ACHN (cell line): ENCODE measurements at regions not wholly inside any gene's neighbourhood (a gene's known extent, or its start where the extent isn't known, plus 50 kb on each side); places are given as distances from the start of the nearest gene placed in this dataset.

Source experiments
- DNase-seq: peaks from one replicate; pipeline ENCODE4 v3.0.0-alpha.2; 2015
- in situ Hi-C: cut with HindIII; loops from 2 replicates; pipeline ENCODE4 v1.10.0; 2017; ENCODE audit warnings: low sequenced_read_pairs, low pct_ligation_motif_present, low pct_unique_long_range_greater_than_20kb

DNA sequence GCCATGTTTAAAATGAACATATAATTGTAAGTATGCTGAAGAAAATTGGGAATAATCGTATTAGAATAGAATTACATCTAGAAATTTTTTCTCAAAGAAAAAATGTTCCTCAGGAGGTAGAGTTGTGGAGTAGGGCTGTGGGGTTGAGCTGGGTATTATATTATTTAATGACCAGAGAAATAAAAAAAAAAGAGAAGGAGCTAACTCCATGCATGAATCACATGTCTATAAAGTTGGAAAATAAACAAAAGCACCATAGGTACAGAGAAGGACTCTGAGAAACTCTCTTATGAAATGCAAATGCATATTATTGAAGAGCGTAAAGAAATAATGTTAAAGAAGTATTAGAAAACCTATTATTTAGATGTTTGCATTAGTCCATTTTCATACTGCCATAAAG lies 405.5 kb downstream of the EFNB2 start:
- DNase-seq = no peak
- in situ Hi-C loops = no loop called here

- DNase-seq = no peak
- in situ Hi-C loops = no loop called here
Observed at GRCh38 chr13:106129273-106129672, 406.2 kb downstream of the EFNB2 start.

GRCh38 chr13:106122234-106122633 lies 413.2 kb downstream of the EFNB2 start:
- DNase-seq = no peak
- in situ Hi-C loops = no loop called here

GRCh38 chr13:106121173-106121754 lies 414.2 kb downstream of the EFNB2 start:
- in situ Hi-C loops = no loop called here
- no peak for DNase-seq

DNA sequence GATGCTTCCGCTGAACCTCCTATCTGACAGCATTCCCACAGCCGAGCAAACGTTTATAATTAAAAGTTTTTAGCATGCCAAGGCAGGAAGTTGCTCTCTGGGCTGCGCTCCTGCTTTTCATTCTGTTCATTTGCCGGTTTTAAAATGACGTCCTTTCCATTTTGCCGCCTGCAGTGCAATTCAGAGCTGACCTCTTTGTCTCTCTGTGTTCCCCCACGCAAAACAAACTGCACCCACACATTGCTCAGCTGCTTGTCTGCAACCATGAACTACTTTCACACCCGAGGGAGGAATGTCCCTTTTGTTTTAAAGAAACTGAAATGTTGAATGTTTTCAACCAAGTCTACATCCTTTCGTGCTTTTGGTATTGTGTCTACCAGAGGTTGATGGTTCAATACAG lies 416.5 kb downstream of the EFNB2 start:
- in situ Hi-C loops = no loop called here
- no peak for DNase-seq

DNA sequence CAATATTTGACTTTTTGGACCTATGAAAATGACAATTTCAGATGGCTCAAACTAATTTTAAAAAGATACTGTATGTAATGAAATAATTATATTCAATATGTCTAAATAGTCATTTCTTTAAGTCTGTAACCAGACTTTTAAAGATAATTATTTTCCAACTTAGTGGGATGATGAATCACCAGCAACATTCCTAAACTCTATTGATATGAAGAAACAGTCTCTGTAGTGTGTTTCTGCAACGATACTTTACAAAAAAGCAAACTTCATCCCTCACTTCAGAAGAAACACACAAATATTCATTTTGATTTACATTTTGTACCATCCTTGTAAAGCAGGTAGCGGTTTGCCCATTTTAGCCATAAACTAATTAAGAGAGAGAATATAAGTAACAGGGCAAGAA lies 417.4 kb downstream of the EFNB2 start:
- no peak for DNase-seq
- in situ Hi-C loops = no loop called here

DNA sequence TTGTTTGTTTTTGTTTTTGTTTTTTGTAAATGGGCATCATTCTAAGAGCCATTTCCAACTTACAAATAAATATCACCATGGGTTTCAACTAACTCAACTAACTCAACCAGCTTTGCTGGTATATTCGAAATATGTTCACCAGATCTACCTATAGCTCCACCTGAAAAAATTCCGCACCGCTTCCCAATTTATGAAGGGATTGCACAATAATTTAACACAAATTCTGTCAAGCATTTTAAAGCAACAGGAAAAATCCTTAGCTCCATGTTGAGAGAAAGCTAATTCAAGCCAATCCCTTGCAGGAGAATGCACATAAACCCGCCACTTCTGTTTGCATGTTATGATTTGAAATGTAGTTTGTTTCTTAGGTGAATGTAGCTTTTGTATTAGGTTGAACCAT lies 417.8 kb downstream of the EFNB2 start:
- in situ Hi-C loops = no loop called here
- no peak for DNase-seq

DNA sequence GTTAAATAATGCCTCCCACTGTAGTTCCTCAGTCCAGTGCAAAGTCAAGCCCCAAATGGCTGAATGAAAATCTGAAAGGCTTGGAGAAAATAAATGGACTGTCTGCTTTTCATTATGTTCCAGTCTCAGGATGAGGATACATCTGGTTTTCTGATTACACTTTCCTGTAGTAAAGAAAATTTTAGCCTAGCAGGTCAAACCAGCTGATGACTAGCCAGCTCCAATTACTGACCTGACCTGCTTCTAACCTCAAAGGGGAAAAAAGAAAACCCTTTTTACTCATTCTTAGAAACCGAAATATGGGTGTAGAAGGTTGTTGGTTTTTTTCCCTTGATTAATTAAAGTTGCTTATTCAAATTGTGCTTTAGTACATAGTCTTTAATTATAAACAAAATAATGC lies 418.4 kb downstream of the EFNB2 start:
- DNase-seq = no peak
- in situ Hi-C loops = no loop called here

DNA sequence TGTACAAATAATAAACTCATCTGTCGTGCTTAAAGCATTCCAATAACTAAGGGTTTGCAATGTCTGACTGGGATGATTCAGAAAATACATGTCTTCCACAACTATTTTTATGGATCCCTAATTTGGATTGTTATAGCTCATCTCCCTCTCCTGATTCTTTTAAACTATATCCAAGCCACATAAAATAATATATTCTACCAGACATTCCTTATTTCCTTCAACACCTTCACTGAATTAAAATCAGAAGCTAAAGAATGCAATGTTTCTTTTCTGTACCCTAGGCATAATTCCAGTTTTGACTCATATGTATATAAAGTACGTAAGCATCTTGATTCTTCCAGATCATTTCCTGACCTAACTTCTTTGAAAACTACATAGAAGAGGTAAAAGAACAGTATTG lies 420.4 kb downstream of the EFNB2 start:
- in situ Hi-C loops = no loop called here
- DNase-seq = no peak

GRCh38 chr13:106113796-106114195 lies 421.7 kb downstream of the EFNB2 start:
- no peak for DNase-seq
- in situ Hi-C loops = no loop called here

GRCh38 chr13:106112191-106112590 lies 423.3 kb downstream of the EFNB2 start:
- in situ Hi-C loops = no loop called here
- no peak for DNase-seq

- in situ Hi-C loops = no loop called here
- no peak for DNase-seq
Observed at GRCh38 chr13:106110241-106110855, 425.1 kb downstream of the EFNB2 start.

- no peak for DNase-seq
- in situ Hi-C loops = no loop called here
Observed at GRCh38 chr13:106109391-106109791, 426.1 kb downstream of the EFNB2 start.

DNA sequence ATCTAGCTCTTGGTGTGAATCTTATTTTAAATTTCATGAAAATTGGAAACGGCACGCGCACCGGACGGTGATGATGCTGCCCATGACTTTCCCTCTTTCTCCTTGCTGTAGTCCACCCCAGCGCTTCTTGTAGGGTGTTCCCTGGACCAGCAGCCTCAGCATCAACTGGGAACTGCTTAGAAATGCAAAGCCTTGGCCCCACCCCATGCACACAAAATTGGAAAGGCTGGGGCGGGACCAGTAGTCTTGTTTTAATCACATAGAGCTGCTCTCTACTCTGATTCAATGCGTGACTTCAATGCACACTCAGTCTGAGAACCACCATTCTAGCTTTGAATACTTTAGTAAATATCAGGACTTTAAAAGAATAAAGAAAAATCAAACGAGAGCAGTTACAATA lies 427.1 kb downstream of the EFNB2 start:
- no peak for DNase-seq
- in situ Hi-C loops = no loop called here

DNA sequence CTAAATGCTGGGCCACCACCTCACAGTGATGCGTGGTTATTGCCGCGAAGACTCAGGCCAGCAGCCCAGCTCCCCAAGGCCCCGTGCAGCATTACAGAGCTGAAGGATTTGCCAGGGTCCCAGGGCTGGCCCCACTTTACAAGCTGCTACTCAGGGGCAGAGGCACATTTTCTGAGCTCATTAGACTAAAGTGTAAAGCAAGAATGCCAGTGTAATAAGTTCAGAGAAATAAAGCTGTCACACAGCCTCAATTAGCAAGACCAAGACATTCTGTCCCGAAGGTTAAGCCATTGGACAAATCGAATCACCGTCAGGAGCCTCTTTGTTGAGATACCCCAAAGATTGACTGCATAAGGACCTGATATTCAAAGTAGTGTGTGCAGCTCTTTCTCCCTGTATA lies 428.4 kb downstream of the EFNB2 start:
- DNase-seq = no peak
- in situ Hi-C loops = no loop called here

- in situ Hi-C loops = no loop called here
- no peak for DNase-seq
Observed at GRCh38 chr13:106105153-106105552, 430.3 kb downstream of the EFNB2 start.

- in situ Hi-C loops = no loop called here
- DNase-seq = peak; percentile 74
Observed at GRCh38 chr13:106104281-106104901, 431.1 kb downstream of the EFNB2 start.

GRCh38 chr13:106103779-106104178 lies 431.7 kb downstream of the EFNB2 start:
- no peak for DNase-seq
- in situ Hi-C loops = no loop called here

GRCh38 chr13:106102786-106103185 lies 432.7 kb downstream of the EFNB2 start:
- in situ Hi-C loops = no loop called here
- no peak for DNase-seq

- in situ Hi-C loops = no loop called here
- DNase-seq = no peak
Observed at GRCh38 chr13:106101201-106101600, 434.3 kb downstream of the EFNB2 start.
